ENCODE measurements at regions not wholly inside any gene's neighbourhood (a gene's known extent, or its start where the extent isn't known, plus 50 kb on each side); places are given as distances from the start of the nearest gene placed in this dataset.
"Not testable (repeated sequence)": the region's sequence is repeated elsewhere in the genome, so short reads cannot be mapped to it uniquely, and the experiment has no call there.

- Mint-ChIP-seq H3K27me3 (ENCODE audit: insufficient read depth) (no peaks in the 10 kb centered on the region), H3K4me1 (no peaks in the 10 kb centered on the region), H3K9me3 (no peaks in the 10 kb centered on the region), H3K36me3 (ENCODE audit: low read depth) (no peaks in the 10 kb centered on the region), H3K4me3 (no peak overlapping the region), H3K27ac (no peak overlapping the region)
- no peak for TF ChIP-seq CTCF (conservative IDR thresholded peaks at IDR 0.05)
- DNase-seq = no peak
- H3K27me3 ChIP-seq (ENCODE audit: control insufficient read depth, insufficient read depth, low read length, poor library complexity, severe bottlenecking) = no peaks in the 10 kb centered on the region
- no peak overlapping the region for H3K4me3 ChIP-seq (ENCODE audit: low read length)
- H3K9ac ChIP-seq (ENCODE audit: extremely low read depth, low read length, poor library complexity, severe bottlenecking) = no peak overlapping the region
- WGBS, 2 experiments (ENCODE audit: insufficient coverage in 1 of 2, insufficient read length in 1 of 2) = 91 to 100% methylated on average over 2 of the region's 2 CpGs
- H3K4me1 ChIP-seq (ENCODE audit: control insufficient read depth, insufficient read depth, low read length) = no peaks in the 10 kb centered on the region
- no peaks in the 10 kb centered on the region for H3K9me3 ChIP-seq (ENCODE audit: control insufficient read depth, low read length)
- H3K27ac ChIP-seq (ENCODE audit: low read depth, low read length) = no peak overlapping the region
- no peaks in the 10 kb centered on the region for H3K36me3 ChIP-seq (ENCODE audit: control insufficient read depth, insufficient read depth, low read length)
These were observed 525.3 kb upstream of the HTR1E start for GRCh38 chr6:86412057-86412456.

GRCh38 chr6:86407128-86407527 is 530.2 kb upstream of the HTR1E start:
- Mint-ChIP-seq H3K9me3 (no peaks in the 10 kb centered on the region), H3K4me3 (no peak overlapping the region), H3K36me3 (ENCODE audit: low read depth) (no peaks in the 10 kb centered on the region), H3K27me3 (ENCODE audit: insufficient read depth) (no peaks in the 10 kb centered on the region), H3K4me1 (no peaks in the 10 kb centered on the region), H3K27ac (no peak overlapping the region)
- Histone ChIP-seq H3K27me3 (ENCODE audit: control insufficient read depth, insufficient read depth, low read length, poor library complexity, severe bottlenecking) (no peaks in the 10 kb centered on the region), H3K36me3 (ENCODE audit: control insufficient read depth, insufficient read depth, low read length) (no peaks in the 10 kb centered on the region), H3K4me1 (ENCODE audit: control insufficient read depth, insufficient read depth, low read length) (no peaks in the 10 kb centered on the region), H3K4me3 (ENCODE audit: low read length) (no peak overlapping the region), H3K9ac (ENCODE audit: extremely low read depth, low read length, poor library complexity, severe bottlenecking) (no peak overlapping the region), H3K9me3 (ENCODE audit: control insufficient read depth, low read length) (no peaks in the 10 kb centered on the region), H3K27ac (ENCODE audit: low read depth, low read length) (no peak overlapping the region)
- WGBS, 2 experiments (ENCODE audit: insufficient coverage in 1 of 2, insufficient read length in 1 of 2) = 71 to 87% methylated on average over 1 to 2 of the region's 2 CpGs
- no peak for DNase-seq
- no peak for TF ChIP-seq CTCF (conservative IDR thresholded peaks at IDR 0.05)

- H3K9ac ChIP-seq (ENCODE audit: extremely low read depth, low read length, poor library complexity, severe bottlenecking); H3K27me3 ChIP-seq (ENCODE audit: control insufficient read depth, insufficient read depth, low read length, poor library complexity, severe bottlenecking); H3K27ac Mint-ChIP-seq; H3K4me3 ChIP-seq (ENCODE audit: low read length); DNase-seq; H3K27me3 Mint-ChIP-seq (ENCODE audit: insufficient read depth); H3K36me3 Mint-ChIP-seq (ENCODE audit: low read depth); H3K36me3 ChIP-seq (ENCODE audit: control insufficient read depth, insufficient read depth, low read length); H3K27ac ChIP-seq (ENCODE audit: low read depth, low read length); H3K4me1 ChIP-seq (ENCODE audit: control insufficient read depth, insufficient read depth, low read length); H3K4me3 Mint-ChIP-seq; H3K4me1 Mint-ChIP-seq: not testable (repeated sequence)
- peaks cover 70% of the 10 kb centered on the region for H3K9me3 Mint-ChIP-seq
- 83 to 89% methylated on average over 2 to 3 of the region's 3 CpGs for WGBS, 2 experiments (ENCODE audit: insufficient coverage in 1 of 2, insufficient read length in 1 of 2)
- H3K9me3 ChIP-seq (ENCODE audit: control insufficient read depth, low read length) = peaks cover 32% of the 10 kb centered on the region
These were observed 544.5 kb upstream of the HTR1E start for GRCh38 chr6:86392850-86393249.

- WGBS, 2 experiments (ENCODE audit: insufficient coverage in 1 of 2, insufficient read length in 1 of 2) = 93 to 96% methylated on average over 3 of the region's 3 CpGs
These were observed 556.7 kb upstream of the HTR1E start for GRCh38 chr6:86380571-86381125.

More at GRCh38 chr6:86380571-86381125, 556.7 kb upstream of the HTR1E start:
- no peaks in the 10 kb centered on the region for H3K36me3 Mint-ChIP-seq (ENCODE audit: low read depth)
- TF ChIP-seq CTCF (conservative IDR thresholded peaks at IDR 0.05) = no peak
- no peaks in the 10 kb centered on the region for H3K27me3 Mint-ChIP-seq (ENCODE audit: insufficient read depth)
- H3K27ac ChIP-seq (ENCODE audit: low read depth, low read length) = no peak overlapping the region
- H3K27ac Mint-ChIP-seq = no peak overlapping the region
- H3K9me3 ChIP-seq (ENCODE audit: control insufficient read depth, low read length) = peaks cover 4% of the 10 kb centered on the region
- no peaks in the 10 kb centered on the region for H3K4me1 ChIP-seq (ENCODE audit: control insufficient read depth, insufficient read depth, low read length)
- no peak overlapping the region for H3K4me3 ChIP-seq (ENCODE audit: low read length)
- H3K4me3 Mint-ChIP-seq = no peak overlapping the region
- peaks cover 7% of the 10 kb centered on the region for H3K9me3 Mint-ChIP-seq
- no peaks in the 10 kb centered on the region for H3K27me3 ChIP-seq (ENCODE audit: control insufficient read depth, insufficient read depth, low read length, poor library complexity, severe bottlenecking)
- H3K9ac ChIP-seq (ENCODE audit: extremely low read depth, low read length, poor library complexity, severe bottlenecking) = no peak overlapping the region
- H3K4me1 Mint-ChIP-seq = peaks cover 7% of the 10 kb centered on the region
- DNase-seq = no peak
- no peaks in the 10 kb centered on the region for H3K36me3 ChIP-seq (ENCODE audit: control insufficient read depth, insufficient read depth, low read length)

Data from endodermal cell (in vitro differentiated cells).